ENCODE measurements at regions not wholly inside any gene's neighbourhood (a gene's known extent, or its start where the extent isn't known, plus 50 kb on each side); places are given as distances from the start of the nearest gene placed in this dataset.
A peak's percentile ranks its signal among the peaks of the same experiment; 100 is the strongest.
"Not testable (repeated sequence)": the region's sequence is repeated elsewhere in the genome, so short reads cannot be mapped to it uniquely, and the experiment has no call there.

DNA sequence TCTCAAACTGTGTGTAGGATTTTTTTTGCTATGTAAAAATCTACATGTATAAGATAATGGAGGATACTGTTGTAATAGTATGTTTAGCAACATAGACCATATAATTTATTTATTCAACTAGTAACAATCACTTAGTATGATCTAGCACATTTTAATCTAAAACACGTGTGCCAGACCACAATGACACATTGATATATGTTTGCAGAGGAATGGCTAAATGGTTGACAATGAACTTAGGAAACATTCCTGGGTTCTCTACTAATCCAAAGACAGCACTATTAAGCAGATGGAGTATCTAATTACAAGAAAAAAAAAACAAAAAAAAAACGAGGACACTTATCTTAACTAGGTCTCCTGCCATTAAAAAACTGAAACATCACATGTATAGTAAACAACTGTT, 261.7 kb upstream of the PAPPA start:
- peak; percentile 79 for DNase-seq

DNA sequence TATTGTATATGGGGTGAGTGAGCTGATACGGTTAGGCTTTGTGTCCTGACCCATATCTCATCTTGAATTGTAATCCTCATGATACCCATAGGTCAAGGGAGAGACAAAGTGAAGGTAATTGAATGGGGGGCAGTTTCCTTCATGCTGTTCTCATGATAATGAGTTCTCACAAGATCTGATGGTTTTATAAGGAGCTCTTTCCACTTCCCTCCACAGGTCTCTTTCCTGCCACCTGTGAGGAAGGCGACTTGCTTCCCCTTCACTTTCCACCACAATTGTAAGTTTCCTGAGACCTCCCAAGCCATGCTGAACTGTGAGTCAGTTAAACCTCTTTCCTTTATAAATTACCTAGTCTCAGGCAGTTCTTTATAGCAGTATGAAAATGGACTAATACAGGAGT, 255.1 kb upstream of the PAPPA start:
- not testable (repeated sequence) for DNase-seq

DNA sequence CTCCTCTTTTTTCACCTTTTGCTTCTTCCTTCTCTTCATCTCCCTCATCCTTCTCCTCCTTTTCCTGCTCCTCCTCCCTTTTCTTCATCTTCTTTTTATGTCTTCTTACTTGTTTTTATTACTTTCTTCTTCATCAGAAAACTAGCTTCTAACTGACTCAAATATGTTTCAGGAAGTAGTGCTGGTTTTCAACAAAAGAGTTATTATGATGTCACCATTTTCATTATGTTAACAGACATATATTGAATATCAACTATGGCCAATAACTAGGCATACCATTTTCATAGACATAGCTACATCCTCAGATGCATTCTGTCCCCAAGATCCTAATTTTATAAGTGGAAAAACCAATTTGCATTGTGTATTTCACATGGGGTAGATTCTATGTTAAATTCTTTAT, 252.9 kb upstream of the PAPPA start:
- no peak for DNase-seq

DNA sequence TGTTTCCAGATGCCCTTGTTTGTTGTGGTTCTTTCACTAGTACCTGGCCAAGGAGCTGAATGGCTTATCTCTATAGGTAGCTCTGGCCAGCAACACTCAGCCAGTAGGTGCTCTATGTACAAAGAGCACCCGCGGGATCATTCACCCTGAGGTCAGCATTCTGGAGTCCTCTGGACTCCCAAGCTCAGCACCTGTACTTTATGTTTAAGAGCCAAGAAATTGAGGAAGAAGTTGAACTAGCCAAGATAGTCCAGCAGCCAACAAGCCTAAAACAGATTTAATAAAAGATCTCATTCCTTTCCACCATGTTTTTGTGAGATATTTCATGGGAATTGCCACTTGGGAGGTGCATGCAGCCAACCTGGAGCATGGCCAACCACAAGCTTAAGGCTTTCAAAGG, 242.6 kb upstream of the PAPPA start:
- no peak for DNase-seq

DNA sequence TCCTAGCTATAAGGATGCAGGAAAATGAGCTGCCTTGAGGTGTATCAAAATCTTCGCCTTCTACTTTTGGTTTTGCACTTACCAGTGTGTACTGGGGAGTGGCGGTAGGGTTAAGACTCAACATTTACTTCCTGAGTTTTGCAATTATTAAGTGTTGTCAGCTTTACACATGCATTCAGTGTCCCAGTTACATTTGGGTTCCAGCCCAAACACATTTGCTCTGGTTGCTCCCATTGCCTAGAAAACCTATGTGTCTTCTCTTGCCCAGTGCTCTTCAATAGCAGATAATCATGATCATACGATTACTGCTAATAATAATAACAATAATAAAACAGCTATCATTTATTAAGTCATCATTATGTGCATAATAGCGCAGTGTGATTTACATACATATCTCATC, 241.5 kb upstream of the PAPPA start:
- no peak for DNase-seq

DNA sequence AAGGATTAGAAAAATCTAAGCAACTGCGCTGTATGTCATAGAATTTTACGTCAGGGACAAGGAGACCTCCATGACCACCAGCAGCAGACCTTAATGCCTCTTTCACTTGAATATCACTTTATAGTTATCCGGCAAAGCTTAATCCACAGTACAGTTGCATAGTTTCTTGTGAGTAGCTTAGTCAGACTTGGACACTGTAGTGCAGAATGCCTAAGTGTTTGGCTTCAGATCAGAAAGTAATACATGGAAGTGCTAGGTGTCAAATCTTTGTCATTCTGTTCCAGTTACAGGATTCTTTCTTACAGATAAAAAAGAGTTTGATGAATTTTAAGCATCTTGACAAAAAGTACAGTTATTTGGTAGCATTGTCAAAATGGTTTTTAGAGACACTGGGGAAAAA, 239.9 kb upstream of the PAPPA start:
- peak; percentile 43 for DNase-seq

DNA sequence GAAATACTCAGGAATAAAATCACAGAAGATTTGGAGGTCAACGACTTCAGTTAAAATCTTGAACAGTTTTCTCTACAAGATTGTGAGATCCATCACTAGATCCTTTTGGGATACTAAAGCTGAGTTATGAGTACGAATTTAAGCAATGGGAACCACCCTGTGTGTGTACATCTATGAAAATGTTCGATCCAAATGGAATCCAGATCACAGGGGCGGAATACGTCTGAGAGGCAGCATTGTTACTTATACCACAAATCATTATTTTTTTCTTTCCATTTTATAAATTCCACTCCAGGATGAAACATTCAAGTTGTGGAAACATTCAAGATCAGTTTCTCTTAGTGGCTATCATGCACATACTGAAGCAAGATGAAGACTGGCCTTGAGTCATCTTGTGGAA, 239.3 kb upstream of the PAPPA start:
- no peak for DNase-seq

DNA sequence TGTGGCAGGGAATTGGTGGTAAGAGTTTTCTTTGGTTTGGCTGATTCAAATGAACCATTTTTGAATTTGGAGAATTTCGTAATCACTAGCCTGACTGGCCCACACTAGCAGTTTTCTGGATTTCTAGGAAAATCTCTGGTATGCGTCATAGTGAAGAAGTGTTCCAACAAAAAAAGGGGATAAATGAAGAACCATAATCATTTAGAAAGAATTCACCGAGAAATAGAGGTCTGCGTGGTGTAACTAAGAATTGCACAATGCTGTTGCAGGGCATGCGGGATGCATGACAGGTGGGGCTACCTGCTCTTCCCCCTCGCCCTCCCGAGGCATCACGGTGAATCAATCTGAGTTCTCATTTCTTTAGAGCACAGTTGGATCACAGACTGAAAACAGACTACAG, 232.3 kb upstream of the PAPPA start:
- no peak for DNase-seq

DNA sequence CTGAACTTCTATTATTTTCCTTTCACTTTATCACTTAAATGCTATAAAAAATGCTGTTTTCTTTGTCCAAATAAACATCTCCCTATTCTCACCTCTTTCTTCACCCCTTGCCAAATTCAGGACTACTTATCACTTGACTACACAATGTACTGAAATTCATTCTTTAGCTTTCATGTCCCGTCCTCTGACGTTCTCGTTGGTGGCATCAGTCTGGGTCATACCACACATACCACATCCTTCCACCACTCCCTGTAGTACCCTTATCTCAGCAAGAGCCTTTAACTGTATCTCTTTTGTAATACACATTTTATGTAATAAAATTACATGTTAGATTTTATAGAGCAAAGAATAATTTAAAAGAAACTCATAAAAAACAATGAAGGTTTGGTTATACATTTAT, 231.1 kb upstream of the PAPPA start:
- DNase-seq: no peak

DNA sequence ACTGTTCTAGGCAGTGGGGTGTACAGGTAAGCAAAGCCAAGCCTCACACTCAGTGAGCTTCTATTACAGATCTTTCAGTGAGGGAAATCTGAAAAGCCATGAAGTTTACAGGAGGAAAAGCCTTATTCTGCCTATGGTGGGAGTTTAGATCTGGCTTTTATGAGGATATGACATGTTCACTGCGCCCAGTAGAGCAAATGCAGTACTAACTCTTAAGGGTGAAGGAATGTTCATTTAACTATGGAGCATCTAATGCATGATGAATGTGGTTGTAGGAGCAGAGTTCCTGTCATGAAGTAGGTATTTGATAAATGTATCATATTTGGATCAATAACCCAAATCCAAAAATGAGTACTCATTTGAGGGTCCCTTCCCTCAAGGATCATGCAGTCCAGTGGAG, 230.2 kb upstream of the PAPPA start:
- no peak for DNase-seq

DNA sequence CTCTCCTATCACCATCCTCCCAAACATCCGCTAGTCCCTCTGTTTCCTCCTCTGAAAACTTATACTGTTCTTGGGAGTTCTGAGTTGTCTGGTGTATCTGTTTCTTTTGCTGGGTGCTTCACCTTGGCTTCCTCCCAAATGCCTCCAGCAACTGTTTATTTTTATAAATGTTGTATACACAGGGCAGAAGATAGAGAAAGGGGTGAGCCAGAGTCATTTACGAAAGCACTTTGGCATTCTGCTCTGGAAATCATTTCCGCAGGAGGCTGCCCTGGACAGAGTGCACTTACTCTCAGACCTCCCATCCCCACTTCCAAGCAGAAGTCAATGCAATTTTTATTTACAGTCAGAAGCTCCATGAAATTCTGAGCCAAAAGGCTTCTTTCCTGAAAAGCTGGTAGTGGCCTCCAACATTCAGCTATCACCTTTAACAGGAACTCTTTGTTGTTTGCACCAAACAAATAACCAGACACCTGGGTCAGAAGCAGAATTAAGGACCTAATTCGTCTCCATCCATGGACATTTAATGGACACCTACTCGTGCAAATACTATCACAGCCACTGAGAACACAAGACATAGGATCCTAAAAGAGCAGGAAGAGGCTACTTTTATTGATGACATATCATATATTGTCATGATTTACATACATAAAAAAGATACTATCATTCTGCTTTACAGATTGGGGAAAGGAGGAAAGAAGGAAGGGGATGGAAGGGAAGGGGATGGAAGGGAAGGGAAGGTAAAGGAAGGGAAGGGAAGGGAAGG, 229.5 kb upstream of the PAPPA start:
- peak; percentile 57 for DNase-seq

DNA sequence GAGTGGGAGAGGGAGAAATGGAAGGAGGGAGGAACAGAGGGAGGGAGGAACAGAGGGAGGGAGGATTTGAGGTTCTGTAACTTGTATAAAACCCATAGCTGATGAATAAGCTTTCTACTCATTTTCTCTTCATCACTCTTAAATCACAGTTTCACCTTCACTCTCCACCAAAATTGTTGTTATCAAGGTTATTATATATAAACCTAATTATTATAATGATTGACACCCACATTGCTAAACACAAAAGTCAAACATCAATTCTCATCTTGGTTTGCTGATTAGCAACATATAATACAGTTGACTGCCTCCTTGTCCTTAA, 229.0 kb upstream of the PAPPA start:
- no peak for DNase-seq

DNA sequence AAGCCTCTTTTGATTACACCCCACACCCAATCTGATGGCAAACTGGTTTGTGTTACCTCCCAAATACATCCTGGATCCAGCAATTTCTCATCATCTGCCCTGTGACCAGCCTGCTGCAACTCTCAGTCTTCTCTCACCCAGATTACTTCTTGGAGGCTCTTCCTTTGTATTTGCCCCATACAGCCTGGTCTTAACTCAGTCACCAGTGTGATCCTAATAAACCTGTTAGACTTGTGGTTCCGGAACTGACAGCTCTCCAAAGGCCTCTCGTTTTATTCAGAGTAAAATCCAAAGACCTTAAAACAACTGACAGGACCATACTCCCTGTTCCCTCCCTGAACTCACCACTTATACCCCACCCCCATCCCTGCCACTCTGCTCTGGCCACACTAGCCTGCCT, 228.2 kb upstream of the PAPPA start:
- no peak for DNase-seq

DNA sequence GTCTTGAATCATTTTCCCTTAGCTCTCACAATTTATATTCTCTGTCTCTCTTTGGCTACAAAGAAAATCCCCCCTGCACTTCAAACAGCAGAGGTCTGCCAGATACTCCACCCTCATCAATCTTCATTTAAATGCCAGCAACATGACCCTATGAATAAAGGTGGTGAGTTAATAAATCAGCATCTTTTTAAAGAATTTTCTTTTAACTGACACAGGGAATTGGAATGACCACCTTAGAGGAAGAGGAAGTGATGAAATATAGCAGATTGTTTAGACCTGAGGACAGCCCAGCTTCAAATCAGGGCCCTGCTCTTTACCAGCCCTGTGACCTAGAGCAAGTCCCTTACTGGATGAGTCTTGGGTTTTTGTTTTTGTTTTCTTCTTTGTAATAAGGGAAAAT, 223.1 kb upstream of the PAPPA start:
- peak; percentile 40 for DNase-seq

DNA sequence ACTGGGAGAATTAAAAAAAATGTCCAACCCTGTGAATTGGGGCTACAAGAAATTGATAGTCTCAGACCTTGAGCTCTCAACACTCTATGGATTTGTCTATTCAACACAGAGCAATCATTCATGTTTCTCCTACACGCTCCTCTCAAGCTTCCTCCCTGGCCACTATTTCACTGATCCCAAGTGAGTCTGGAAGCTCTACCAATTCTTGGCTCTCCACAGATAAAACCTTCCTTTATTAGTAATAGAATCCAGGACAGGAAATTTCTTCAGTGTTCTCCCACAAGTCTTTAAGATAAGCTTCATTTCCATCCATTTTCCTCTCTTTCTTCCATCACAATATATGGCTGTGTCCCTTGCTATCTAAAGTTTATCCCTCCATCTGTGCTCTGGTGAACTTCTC, 215.1 kb upstream of the PAPPA start:
- no peak for DNase-seq

DNA sequence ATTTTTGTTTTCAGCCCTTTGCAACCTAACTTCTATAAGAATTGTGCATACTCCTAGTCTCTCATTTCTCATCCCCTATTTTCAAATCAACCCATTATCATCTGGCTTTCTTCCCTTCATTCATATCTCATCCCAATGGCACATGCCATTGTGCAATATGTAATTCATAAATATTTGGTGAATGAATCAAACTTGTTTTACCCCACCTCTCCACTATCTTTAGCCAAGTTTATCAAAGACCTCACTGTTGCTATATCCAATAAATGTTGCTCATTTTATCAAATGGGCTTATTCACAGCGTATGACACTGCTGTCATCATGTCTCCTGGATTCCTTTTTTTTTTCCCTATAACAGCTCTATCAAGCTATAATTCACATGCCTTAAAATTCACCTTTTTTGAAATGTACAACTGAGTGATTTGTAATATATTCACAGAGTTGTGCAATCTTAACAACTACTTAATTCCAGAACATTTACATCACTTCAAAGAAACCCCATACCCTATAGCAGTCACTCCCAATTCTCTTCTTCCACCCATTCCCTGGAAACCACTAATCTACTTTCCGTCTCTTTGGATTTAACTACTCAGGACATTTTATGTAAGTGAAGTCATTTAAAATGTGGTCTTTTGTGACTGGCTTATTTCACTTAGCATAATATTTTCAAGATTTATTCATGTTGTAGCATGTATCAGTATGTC, 214.4 kb upstream of the PAPPA start:
- peak; percentile 92 for DNase-seq

DNA sequence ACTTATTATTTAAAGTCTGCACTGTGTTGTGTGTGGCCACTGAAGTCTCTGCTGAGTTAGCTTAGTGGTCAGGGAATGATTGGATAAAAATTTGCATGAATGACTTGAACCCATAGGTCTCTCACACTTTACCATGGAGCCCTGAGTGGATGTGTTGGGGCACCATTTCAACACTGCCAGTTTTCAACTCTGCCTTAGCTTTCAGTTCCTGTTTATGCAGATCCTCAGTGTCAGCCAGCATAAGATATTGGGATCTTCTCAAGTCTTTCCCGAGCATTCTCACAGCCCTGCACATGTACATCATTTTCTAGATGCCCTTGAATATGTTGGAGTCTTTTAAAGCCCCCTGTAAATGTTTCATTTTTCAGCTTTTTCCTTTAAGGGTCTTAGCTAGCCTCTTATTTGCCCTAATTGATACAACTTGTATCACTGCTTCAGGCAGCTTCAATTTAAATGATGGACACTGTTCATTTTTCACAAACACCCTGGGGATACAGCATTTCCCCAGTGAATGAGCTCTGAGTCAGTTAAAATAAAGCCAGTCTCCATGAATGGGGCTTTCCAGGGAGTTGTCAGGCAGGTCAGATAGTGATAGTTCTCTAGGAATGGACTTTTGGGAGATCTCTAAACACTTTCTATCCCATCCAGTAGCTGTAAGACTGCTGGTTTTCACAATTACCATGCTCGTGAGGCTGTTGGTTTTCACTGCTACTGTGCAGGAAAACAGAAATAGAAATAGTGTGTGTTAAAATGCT, 211.9 kb upstream of the PAPPA start:
- peak; percentile 69 for DNase-seq

DNA sequence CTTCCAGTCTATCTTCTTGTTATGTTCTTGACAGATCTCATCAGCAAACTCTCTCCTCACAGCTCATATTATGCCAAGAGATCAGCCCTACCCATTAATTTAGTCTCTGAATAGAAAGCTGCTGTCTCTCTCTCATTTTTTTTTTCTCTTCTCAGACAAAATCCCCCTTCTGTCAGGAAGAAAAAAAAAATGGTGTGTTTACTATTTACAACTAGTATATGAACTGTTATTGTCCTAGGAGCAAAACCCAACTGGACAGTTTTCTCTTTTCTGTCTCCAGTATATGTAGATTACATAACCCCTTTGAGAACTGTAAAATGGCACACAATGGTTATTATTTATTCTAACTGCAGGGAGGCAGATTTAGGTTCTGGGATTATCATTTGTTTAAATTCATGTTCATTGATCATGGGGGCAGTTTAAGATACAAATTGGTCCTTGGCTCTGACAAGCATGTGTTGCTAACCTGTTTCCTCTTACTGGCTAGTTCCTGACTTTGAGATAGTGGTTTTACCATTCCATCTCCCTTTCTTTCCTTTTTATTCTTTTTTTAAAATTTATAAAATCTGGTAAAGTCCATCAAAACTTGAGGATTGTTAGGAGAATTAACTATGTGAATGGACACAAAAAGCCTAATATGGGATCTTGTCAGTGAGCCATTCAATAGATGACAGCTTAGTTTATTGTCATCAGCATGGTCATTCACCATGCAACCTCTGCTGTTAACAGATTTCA, 210.0 kb upstream of the PAPPA start:
- DNase-seq: no peak

DNA sequence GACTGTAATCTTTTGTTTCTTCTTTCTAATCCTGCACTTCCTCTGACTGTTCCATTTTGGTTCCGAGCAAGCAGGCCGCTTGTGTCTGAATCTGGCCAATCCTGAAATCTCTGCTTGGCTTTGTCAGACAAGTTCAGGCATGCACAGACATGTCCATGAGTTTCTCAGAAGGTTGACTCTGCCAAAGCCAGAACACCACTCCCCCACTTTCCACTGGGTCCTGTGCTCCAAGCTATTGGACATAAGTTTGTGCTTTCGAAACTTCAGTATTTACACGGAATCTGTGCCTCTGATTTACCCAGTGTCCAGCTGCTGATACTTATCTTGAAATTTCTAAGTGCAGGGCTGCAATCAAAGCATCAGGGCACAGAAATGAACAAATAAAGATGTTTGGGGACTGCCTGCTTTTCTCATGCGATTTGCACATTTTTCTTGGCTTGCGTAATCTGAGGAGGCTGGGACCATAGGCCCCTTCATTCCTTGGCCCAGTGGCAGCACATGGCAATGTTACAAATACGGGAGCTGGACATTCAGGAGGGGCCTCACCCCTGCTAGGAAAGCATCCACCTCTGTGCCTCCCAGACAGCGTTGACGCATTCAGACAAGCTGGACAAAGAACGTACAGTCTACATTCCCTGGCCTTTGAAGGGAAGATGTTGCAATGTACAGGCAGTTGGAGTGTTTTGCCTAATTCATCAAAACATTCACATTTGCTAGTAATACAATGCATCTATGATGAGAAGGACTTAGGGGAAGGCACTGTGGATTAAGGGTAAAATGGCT, 209.2 kb upstream of the PAPPA start:
- DNase-seq: peak; percentile 96

DNA sequence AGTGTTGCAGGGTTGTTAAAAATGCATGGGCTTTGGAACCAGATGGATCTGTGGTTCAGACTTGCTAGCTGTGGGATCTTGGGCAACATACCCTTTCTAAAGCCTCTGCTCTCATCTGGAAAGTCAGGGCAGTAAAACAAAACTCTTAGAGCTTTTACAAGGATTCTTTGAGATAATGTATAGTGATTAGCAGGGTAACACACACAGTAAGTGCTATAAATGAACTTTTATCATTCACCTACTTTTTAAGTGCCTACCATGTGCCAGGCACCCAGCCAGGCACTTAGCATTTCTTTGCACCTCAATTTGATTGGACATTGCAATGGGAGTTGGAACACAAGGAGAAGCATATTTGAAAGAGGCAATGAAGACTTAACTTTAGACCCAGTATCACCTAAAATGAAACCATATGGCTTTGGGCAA, 208.6 kb upstream of the PAPPA start:
- no peak for DNase-seq

DNA sequence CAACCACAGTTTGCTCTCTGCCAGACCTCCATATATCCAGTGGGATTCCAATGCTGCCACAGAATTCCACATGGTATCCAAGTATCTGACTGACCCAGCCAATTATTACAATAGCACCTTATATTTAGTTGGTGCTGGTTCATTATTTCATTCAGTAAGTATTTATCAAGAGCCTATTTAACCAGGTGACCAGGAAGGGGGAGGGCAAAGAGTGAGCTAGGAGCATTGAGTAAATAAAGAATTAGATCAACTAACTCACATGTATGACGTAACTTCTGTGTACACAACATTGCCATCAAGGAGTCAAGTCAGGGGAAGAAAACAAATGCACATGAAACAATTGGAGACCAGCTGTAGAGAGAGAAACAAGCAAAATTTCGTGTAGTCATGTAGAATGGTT, 207.1 kb upstream of the PAPPA start:
- DNase-seq: no peak

DNA sequence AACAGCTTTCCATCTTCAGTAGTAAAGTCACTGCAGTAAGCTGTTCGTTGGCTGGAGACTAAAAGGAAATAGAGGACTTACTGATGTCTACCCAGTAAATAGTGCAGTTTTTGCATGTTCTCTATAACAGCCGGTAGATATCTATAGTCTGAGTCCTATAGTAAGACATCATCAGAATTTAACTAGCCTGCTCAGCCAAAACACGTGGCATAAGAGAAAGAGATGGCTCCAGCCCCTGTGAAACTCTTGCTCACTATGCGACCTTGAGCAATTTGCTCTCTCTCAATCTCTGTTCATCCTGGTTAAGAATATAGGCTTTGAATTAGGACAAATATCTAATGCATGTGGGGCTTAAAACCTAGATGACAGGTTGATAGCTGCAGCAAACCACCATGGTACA, 201.6 kb upstream of the PAPPA start:
- no peak for DNase-seq
